A673 (cell line): ENCODE measurements at regions not wholly inside any gene's neighbourhood (a gene's known extent, or its start where the extent isn't known, plus 50 kb on each side); places are given as distances from the start of the nearest gene placed in this dataset.
A peak's percentile ranks its signal among the peaks of the same experiment; 100 is the strongest.

ENCODE experiments used
- BruUV-seq: library from RNA; stranded (reverse); fragments of 400-500 nt; replicated peaks from 2 replicates; lab custom pipeline; 2021; lab: Mats Ljungman, UMichigan
- CTCF ChIA-PET: fragments of 300-600 bp; sonication (Branson Sonifier 250); formaldehyde crosslinking; loops from one replicate; lab custom pipeline; 2022; ENCODE audit warnings: antibody characterized with exemption; lab: Charles Lee
- POLR2A ChIA-PET: fragments of 300-600 bp; sonication (Branson Sonifier 250); formaldehyde crosslinking; loops from one replicate; lab custom pipeline; 2022; ENCODE audit warnings: antibody characterized with exemption; ENCODE audit not compliant: low non-redundant PET; lab: Charles Lee
- DNase-seq: peaks from one replicate; pipeline ENCODE4 v3.0.0-alpha.2; 2015; ENCODE audit warnings: low spot score
- H3K27ac ChIP-seq: fragments of 200-600 bp; sonication (generic); 2 replicates; pipeline ENCODE4 v1.5.1; 2016; ENCODE audit warnings: mixed run types, low read depth, mild to moderate bottlenecking, mixed read lengths, antibody characterized with exemption, low read length; ENCODE audit not compliant: poor library complexity, severe bottlenecking
- H3K27me3 ChIP-seq: fragments of 200-600 bp; sonication (generic); replicated peaks from 2 replicates; pipeline ENCODE4 v1.6.1; 2017; ENCODE audit warnings: mixed run types, low read depth, mild to moderate bottlenecking, mixed read lengths, antibody characterized with exemption, low read length; ENCODE audit not compliant: insufficient read depth, poor library complexity
- H3K36me3 ChIP-seq: fragments of 200-600 bp; sonication (generic); 2 replicates; pipeline ENCODE4 v1.6.1; 2016; ENCODE audit warnings: mixed run types, mild to moderate bottlenecking, mixed read lengths, antibody characterized with exemption, low read length; ENCODE audit not compliant: insufficient read depth, poor library complexity, severe bottlenecking
- H3K4me1 ChIP-seq: fragments of 200-600 bp; sonication (generic); 2 replicates; pipeline ENCODE4 v1.6.1; 2017; ENCODE audit warnings: mixed run types, mild to moderate bottlenecking, mixed read lengths, antibody characterized with exemption, low read length; ENCODE audit not compliant: insufficient read depth, poor library complexity, severe bottlenecking
- H3K4me3 ChIP-seq: fragments of 200-600 bp; sonication (generic); 2 replicates; pipeline ENCODE4 v1.5.1; 2016; ENCODE audit warnings: low read depth, mixed run types, mild to moderate bottlenecking, mixed read lengths, low read length; ENCODE audit not compliant: poor library complexity, severe bottlenecking
- H3K9me3 ChIP-seq: fragments of 200-600 bp; sonication (generic); 2 replicates; pipeline ENCODE4 v1.6.1; 2016; ENCODE audit warnings: mixed run types, low read depth, mild to moderate bottlenecking, mixed read lengths, antibody characterized with exemption, low read length; ENCODE audit not compliant: poor library complexity, severe bottlenecking
- CTCF ChIP-seq: fragments of 300-800, 200-600 bp; sonication (generic); conservative IDR thresholded peaks from 2 replicates; pipeline ENCODE4 v1.5.1; 2017; ENCODE audit warnings: low read depth, mild to moderate bottlenecking, antibody characterized with exemption, low read length, moderate library complexity, mixed read lengths
- EZH2 ChIP-seq: fragments of 200-600 bp; sonication (generic); IDR thresholded peaks from 2 replicates; pipeline ENCODE4 v1.6.1; 2017; ENCODE audit warnings: borderline replicate concordance, low read depth, mild to moderate bottlenecking, mixed read lengths, antibody characterized with exemption, low read length; ENCODE audit not compliant: poor library complexity, severe bottlenecking
- intact Hi-C: fragments of 100-400 bp; cut with micrococcal nuclease; formaldehyde crosslinking; loops from one replicate; pipeline ENCODE4 v1.10.0; 2022; ENCODE audit not compliant: unreplicated experiment

GRCh38 chr4:117621673-117622072 is 412.6 kb upstream of the NDST3 start:
- CTCF ChIA-PET = no interaction called here
- H3K27ac ChIP-seq = no peak overlapping the region
- DNase-seq = no peak
- no peaks in the 10 kb centered on the region for H3K36me3 ChIP-seq
- POLR2A ChIA-PET = no interaction called here
- no peak for TF ChIP-seq EZH2
- no peak for TF ChIP-seq CTCF
- H3K4me1 ChIP-seq = no peaks in the 10 kb centered on the region
- intact Hi-C loops = no loop called here
- BruUV-seq = no TSS peak
- no peak overlapping the region for H3K4me3 ChIP-seq
- no peaks in the 10 kb centered on the region for H3K27me3 ChIP-seq
- H3K9me3 ChIP-seq = peaks cover 5% of the 10 kb centered on the region

GRCh38 chr4:117623326-117623725 is 411.0 kb upstream of the NDST3 start:
- CTCF ChIA-PET = no interaction called here
- no peak for TF ChIP-seq CTCF
- no peak for TF ChIP-seq EZH2
- Histone ChIP-seq H3K4me1 (no peaks in the 10 kb centered on the region), H3K9me3 (no peaks in the 10 kb centered on the region), H3K27ac (no peak overlapping the region), H3K4me3 (no peak overlapping the region), H3K36me3 (no peaks in the 10 kb centered on the region), H3K27me3 (no peaks in the 10 kb centered on the region)
- intact Hi-C loops = no loop called here
- peak; percentile 2 for DNase-seq
- POLR2A ChIA-PET = no interaction called here
- no TSS peak for BruUV-seq

GRCh38 chr4:117626664-117627063 is 407.6 kb upstream of the NDST3 start:
- no peak overlapping the region for H3K27ac ChIP-seq
- H3K27me3 ChIP-seq = no peaks in the 10 kb centered on the region
- CTCF ChIA-PET = no interaction called here
- no peak overlapping the region for H3K4me3 ChIP-seq
- intact Hi-C loops = no loop called here
- POLR2A ChIA-PET = no interaction called here
- no peak for TF ChIP-seq CTCF
- no peak for TF ChIP-seq EZH2
- no TSS peak for BruUV-seq
- no peaks in the 10 kb centered on the region for H3K36me3 ChIP-seq
- H3K9me3 ChIP-seq = peaks cover under 1% of the 10 kb centered on the region
- no peak for DNase-seq
- H3K4me1 ChIP-seq = no peaks in the 10 kb centered on the region
